ENCODE measurements at regions not wholly inside any gene's neighbourhood (a gene's known extent, or its start where the extent isn't known, plus 50 kb on each side); places are given as distances from the start of the nearest gene placed in this dataset.

DNA sequence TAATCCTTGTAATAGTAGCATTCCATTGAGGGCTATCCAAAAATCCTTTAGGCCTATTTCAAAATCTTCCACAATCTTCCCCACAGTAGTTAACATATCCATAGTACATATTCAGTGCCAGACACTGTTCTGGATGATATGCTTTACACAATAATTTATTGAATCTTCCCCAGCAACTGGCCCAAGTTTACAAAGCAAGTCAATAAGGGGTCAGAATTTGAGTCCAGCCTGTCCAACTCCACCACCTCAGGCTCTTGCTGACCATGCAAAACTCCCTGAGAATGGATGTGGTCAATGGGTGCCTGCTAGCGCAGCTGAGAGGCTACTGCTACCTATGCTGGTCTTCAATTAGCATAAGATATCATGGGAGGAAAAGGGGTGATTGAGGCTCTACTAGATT is 529.6 kb downstream of the FGF9 start:
- TF ChIP-seq CREB1 (CRISPR knock-in tag; IDR thresholded peaks at IDR 0.05; ENCODE audit: low read depth) (no peak), CTCF (conservative IDR thresholded peaks at IDR 0.05; ENCODE audit: low read depth in 2 of 2) (no peak), REST (IDR thresholded peaks at IDR 0.05; ENCODE audit: unreplicated experiment) (no peak), POLR2AphosphoS5 (IDR thresholded peaks at IDR 0.05; ENCODE audit: low read depth) (no peak), EZH2 (IDR thresholded peaks at IDR 0.05; ENCODE audit: low read depth, unreplicated experiment) (no peak), EZH2phosphoT487 (IDR thresholded peaks at IDR 0.05; ENCODE audit: unreplicated experiment) (no peak), ETS1 (IDR thresholded peaks at IDR 0.05) (no peak), NANOG (IDR thresholded peaks at IDR 0.05; ENCODE audit: borderline replicate concordance) (no peak), JUNB (IDR thresholded peaks at IDR 0.05; ENCODE audit: unreplicated experiment) (no peak), ZNF114 (CRISPR knock-in tag; IDR thresholded peaks at IDR 0.05) (no peak), STAT1 (IDR thresholded peaks at IDR 0.05; ENCODE audit: unreplicated experiment) (no peak), ZNF331 (CRISPR knock-in tag; IDR thresholded peaks at IDR 0.05; ENCODE audit: low read depth) (no peak)
- TF ChIP-seq, protein P1, sequence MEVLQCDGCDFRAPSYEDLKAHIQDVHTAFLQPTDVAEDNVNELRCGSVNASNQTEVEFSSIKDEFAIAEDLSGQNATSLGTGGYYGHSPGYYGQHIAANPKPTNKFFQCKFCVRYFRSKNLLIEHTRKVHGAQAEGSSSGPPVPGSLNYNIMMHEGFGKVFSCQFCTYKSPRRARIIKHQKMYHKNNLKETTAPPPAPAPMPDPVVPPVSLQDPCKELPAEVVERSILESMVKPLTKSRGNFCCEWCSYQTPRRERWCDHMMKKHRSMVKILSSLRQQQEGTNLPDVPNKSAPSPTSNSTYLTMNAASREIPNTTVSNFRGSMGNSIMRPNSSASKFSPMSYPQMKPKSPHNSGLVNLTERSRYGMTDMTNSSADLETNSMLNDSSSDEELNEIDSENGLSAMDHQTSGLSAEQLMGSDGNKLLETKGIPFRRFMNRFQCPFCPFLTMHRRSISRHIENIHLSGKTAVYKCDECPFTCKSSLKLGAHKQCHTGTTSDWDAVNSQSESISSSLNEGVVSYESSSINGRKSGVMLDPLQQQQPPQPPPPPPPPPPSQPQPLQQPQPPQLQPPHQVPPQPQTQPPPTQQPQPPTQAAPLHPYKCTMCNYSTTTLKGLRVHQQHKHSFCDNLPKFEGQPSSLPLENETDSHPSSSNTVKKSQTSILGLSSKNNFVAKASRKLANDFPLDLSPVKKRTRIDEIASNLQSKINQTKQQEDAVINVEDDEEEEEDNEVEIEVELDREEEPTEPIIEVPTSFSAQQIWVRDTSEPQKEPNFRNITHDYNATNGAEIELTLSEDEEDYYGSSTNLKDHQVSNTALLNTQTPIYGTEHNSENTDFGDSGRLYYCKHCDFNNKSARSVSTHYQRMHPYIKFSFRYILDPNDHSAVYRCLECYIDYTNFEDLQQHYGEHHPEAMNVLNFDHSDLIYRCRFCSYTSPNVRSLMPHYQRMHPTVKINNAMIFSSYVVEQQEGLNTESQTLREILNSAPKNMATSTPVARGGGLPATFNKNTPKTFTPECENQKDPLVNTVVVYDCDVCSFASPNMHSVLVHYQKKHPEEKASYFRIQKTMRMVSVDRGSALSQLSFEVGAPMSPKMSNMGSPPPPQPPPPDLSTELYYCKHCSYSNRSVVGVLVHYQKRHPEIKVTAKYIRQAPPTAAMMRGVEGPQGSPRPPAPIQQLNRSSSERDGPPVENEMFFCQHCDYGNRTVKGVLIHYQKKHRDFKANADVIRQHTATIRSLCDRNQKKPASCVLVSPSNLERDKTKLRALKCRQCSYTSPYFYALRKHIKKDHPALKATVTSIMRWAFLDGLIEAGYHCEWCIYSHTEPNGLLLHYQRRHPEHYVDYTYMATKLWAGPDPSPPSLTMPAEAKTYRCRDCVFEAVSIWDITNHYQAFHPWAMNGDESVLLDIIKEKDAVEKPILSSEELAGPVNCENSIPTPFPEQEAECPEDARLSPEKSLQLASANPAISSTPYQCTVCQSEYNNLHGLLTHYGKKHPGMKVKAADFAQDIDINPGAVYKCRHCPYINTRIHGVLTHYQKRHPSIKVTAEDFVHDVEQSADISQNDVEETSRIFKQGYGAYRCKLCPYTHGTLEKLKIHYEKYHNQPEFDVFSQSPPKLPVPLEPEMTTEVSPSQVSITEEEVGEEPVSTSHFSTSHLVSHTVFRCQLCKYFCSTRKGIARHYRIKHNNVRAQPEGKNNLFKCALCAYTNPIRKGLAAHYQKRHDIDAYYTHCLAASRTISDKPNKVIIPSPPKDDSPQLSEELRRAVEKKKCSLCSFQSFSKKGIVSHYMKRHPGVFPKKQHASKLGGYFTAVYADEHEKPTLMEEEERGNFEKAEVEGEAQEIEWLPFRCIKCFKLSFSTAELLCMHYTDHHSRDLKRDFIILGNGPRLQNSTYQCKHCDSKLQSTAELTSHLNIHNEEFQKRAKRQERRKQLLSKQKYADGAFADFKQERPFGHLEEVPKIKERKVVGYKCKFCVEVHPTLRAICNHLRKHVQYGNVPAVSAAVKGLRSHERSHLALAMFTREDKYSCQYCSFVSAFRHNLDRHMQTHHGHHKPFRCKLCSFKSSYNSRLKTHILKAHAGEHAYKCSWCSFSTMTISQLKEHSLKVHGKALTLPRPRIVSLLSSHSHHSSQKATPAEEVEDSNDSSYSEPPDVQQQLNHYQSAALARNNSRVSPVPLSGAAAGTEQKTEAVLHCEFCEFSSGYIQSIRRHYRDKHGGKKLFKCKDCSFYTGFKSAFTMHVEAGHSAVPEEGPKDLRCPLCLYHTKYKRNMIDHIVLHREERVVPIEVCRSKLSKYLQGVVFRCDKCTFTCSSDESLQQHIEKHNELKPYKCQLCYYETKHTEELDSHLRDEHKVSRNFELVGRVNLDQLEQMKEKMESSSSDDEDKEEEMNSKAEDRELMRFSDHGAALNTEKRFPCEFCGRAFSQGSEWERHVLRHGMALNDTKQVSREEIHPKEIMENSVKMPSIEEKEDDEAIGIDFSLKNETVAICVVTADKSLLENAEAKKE (CRISPR knock-in tag; IDR thresholded peaks at IDR 0.05): no peak

Data from GM23338 (cell line).